ENCODE measurements at regions not wholly inside any gene's neighbourhood (a gene's known extent, or its start where the extent isn't known, plus 50 kb on each side); places are given as distances from the start of the nearest gene placed in this dataset.
"Not testable (repeated sequence)": the region's sequence is repeated elsewhere in the genome, so short reads cannot be mapped to it uniquely, and the experiment has no call there.

DNA sequence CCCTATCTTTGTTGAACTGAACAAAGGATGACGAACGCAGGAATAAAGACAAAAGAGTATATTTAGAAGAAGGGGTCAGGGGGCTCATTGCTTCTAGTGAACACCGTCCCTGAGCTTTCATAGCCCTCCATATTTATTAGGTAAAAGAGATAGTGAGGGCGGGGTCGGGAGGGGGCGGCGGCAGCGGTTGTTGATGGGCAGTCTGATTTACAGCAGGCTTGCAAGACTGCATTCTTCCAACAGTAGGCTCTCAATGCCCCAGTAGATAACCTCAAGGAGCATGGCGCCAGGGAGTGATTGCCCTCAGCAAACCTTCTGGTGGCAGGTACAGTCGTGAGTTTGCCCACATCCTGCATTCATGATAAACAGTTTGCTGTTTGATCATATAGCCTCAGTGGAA is 563.3 kb upstream of the SYNCRIP start:
- TF ChIP-seq, protein P1, sequence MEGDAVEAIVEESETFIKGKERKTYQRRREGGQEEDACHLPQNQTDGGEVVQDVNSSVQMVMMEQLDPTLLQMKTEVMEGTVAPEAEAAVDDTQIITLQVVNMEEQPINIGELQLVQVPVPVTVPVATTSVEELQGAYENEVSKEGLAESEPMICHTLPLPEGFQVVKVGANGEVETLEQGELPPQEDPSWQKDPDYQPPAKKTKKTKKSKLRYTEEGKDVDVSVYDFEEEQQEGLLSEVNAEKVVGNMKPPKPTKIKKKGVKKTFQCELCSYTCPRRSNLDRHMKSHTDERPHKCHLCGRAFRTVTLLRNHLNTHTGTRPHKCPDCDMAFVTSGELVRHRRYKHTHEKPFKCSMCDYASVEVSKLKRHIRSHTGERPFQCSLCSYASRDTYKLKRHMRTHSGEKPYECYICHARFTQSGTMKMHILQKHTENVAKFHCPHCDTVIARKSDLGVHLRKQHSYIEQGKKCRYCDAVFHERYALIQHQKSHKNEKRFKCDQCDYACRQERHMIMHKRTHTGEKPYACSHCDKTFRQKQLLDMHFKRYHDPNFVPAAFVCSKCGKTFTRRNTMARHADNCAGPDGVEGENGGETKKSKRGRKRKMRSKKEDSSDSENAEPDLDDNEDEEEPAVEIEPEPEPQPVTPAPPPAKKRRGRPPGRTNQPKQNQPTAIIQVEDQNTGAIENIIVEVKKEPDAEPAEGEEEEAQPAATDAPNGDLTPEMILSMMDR (conservative IDR thresholded peaks at IDR 0.05; ENCODE audit: low read depth, low read length): no peak
- H3K4me3 ChIP-seq (ENCODE audit: low read depth, low read length): no peak overlapping the region
- no peak for DNase-seq (ENCODE audit: low read depth)

DNA sequence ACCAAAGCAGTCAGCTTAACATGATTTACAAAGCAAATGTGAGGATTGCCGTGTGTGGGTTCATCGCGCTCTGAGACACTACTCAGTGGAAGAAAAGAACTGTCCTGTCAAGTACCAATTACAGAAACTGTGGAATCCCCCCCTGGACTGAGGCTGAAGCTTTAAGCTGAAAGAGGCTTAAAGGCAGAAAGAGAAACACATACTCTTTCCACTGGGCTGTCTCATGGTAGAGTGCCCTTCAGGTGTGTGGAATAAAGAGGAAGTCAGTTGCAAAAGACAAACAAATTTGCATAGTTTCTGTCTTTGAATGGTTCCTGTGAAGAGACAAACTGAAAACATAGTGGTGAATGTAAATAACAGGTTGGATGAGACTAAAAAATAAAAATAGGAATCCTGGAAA is 560.4 kb upstream of the SYNCRIP start:
- H3K4me3 ChIP-seq (ENCODE audit: low read depth, low read length): no peak overlapping the region
- TF ChIP-seq, protein P1 (conservative IDR thresholded peaks at IDR 0.05; ENCODE audit: low read depth, low read length): no peak
- DNase-seq (ENCODE audit: low read depth): no peak

DNA sequence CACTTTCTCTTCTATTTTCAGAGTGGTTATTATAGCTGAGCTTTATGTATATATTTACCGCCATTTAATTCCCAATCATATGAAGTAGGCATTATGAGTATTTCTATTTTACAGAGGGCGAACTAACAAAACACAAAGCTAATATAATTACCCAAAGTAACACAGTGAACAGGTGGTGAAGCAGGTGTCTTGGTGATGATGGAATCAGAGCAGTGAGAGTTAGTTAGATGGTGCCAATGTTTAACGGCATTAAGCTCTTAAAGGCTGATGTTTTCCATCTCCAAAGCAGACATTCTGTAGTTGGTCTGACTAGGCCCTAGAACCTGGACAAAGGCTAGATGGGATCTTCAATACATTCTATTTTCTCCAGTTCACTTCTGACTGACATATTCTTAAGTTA is 551.1 kb upstream of the SYNCRIP start:
- TF ChIP-seq, protein P1 (conservative IDR thresholded peaks at IDR 0.05; ENCODE audit: low read depth, low read length): no peak
- no peak for DNase-seq (ENCODE audit: low read depth)
- no peak overlapping the region for H3K4me3 ChIP-seq (ENCODE audit: low read depth, low read length)

DNA sequence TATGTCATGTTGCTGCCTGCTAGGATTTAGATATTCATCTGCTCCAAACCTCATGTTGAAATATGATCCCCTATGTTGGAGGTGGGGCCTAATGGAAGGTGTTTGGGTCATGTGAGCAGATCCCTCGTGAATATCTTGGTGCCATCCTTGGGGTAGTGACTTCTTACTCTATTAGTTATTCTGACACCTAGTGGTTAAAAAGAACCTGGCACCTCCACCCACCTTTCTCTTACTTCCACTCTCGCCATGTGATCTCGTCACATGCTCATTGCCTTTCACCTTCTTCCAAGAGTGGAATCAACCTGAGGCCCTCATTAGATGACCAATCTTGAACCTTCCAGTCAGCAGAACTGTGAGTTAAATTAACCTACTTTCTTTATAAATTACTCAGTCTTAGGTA is 549.4 kb upstream of the SYNCRIP start:
- TF ChIP-seq, protein P1 (conservative IDR thresholded peaks at IDR 0.05; ENCODE audit: low read depth, low read length): peak; percentile 16
- no peak overlapping the region for H3K4me3 ChIP-seq (ENCODE audit: low read depth, low read length)
- peak; percentile 6 for DNase-seq (ENCODE audit: low read depth)

DNA sequence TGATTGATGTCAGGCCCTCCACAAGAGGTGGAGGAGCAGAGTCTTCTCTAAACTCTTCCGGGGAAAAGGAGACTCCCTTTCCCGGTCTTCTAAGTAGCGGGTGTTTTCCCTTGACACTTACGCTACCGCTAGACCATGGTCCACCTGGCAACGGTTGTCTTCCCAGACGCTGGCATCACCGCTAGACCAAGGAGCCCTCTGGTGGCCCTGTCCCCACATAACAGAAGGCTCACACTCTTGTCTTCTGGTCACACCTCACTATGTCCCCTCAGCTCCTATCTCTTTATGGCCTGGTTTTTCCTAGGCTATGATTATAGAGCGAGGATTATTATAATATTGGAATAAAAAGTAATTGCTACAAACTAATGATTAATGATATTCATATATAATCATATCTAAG is 532.5 kb upstream of the SYNCRIP start:
- not testable (repeated sequence) for DNase-seq (ENCODE audit: low read depth)

DNA sequence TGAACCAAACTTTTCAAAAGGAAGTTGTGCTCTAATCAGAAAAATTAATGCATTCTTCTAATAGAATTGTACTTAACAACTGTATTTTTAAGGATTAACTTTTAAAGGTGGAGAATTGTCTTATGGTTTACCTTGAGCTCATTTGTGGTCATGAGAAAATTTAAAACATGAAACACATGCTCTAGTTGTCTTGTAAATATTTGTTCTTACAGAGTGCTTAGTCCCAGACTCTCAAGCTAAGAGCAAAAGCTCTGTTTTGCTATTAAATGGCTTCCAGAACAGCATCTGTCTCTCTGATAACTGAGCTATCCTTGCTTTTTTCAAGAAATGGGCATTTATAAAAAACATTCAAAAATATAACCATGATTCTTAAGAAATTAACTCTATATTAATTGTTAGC is 512.2 kb upstream of the SYNCRIP start:
- no peak overlapping the region for H3K4me3 ChIP-seq (ENCODE audit: low read depth, low read length)
- TF ChIP-seq, protein P1 (conservative IDR thresholded peaks at IDR 0.05; ENCODE audit: low read depth, low read length): no peak
- no peak for DNase-seq (ENCODE audit: low read depth)

More for the DNA sequence above, 532.5 kb upstream of the SYNCRIP start:
- not testable (repeated sequence) for H3K4me3 ChIP-seq (ENCODE audit: low read depth, low read length)

DNA sequence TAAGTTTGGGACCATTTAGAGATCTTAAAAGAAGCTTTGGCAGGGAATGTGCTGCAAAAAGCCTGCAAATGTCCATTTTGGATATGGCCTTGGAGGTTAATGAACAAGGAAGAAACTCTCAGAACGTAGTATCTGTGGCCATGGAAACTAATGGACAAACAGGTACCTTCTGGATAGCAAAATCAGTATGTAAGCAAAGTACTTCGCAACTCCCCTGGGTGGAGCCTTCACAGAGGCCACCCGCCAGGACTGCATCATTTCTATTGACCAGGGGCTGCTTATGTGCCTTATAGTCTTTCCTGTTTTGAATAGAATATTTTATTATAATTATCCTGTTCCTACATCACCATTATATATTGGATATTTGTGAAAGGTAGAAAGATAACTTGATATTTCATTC is 510.8 kb upstream of the SYNCRIP start:
- no peak overlapping the region for H3K4me3 ChIP-seq (ENCODE audit: low read depth, low read length)
- TF ChIP-seq, protein P1 (conservative IDR thresholded peaks at IDR 0.05; ENCODE audit: low read depth, low read length): no peak
- DNase-seq (ENCODE audit: low read depth): no peak

DNA sequence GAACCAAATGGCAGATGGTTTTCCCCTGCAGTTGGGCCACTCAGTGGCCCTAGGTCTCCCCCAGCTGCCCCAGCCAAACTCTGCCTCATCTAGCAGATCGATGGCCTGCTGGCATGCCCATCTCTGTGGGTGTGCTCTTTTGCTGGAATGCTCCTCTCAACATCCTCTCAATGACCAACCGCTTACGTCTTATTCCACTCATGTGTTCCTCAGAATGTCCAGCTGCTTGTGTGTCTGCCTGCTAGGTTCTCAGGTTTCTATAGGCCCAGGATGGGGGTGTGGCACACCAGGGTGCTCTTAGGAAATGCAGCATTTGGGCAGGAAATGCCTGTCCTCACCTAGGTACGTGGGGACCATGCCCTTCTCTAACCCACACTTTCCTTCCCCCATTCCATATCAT is 509.9 kb upstream of the SYNCRIP start:
- no peak overlapping the region for H3K4me3 ChIP-seq (ENCODE audit: low read depth, low read length)
- no peak for DNase-seq (ENCODE audit: low read depth)
- TF ChIP-seq, protein P1 (conservative IDR thresholded peaks at IDR 0.05; ENCODE audit: low read depth, low read length): no peak

Data from choroid plexus epithelial cell (primary cell).